Esophagus muscularis mucosa (tissue), 3 donors: ENCODE measurements at regions not wholly inside any gene's neighbourhood (a gene's known extent, or its start where the extent isn't known, plus 50 kb on each side); places are given as distances from the start of the nearest gene placed in this dataset.

Experiments
- CTCF ChIP-seq, 3 experiments: fragments of 200-600 bp in 2 of 3; fragments of 450-650 bp in 1 of 3; sonication (generic) in 2 of 3; IDR thresholded peaks; one replicate each; pipeline ENCODE4 v1.5.1; 2017 to 2019; ENCODE audit warnings: antibody characterized with exemption in 3 of 3, mild to moderate bottlenecking in 2 of 3, moderate library complexity in 1 of 3
- POLR2A ChIP-seq: fragments of 450-650 bp; IDR thresholded peaks from one replicate; pipeline ENCODE4 v1.6.1; 2017; ENCODE audit warnings: antibody characterized with exemption, moderate library complexity, mild to moderate bottlenecking, low read depth
- POLR2AphosphoS5 ChIP-seq, 2 donors: sonication (generic); formaldehyde crosslinking; IDR thresholded peaks; one replicate each; pipeline ENCODE4 v1.6.1; 2017; ENCODE audit warnings: antibody characterized with exemption in 2 of 2

DNA sequence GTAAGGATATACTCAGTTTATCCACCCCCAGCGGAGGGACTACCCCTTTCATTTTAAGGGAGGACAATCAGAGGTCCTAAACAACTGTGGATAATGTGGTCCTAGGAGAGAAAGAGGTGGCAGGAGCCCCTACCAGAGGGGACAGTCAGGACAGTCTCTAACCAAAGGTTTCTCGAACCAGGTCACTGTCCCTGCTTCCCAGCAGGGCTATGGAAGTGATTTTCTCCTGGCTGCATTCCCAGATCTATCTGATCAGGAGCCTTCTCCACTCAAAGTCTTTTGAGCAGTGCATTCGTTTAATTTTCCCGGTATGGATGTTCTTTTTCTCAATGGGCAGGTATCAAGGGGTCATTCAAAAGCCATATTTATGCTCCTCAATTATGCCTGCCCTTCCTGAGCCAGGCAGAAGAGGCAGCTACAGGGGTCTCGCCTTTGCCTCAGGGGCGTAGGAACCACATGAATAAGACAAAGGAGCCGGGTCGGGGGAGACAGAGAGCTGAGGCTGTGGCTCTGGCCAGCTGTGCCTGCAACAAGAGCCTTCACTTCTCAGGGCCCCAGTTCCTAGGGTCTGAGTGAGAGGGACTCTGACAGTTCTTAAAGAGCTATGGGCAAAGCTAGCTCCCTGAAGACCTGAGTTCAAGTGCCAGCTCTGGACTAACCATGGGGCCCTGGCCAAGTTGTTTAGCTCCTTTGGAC lies 62.5 kb upstream of the DMRTB1 start:
- TF ChIP-seq CTCF (IDR thresholded peaks at IDR 0.05), result no peak
- TF ChIP-seq POLR2A, result no peak
- TF ChIP-seq POLR2AphosphoS5 (IDR thresholded peaks at IDR 0.05), result no peak
